Urinary bladder (tissue), 3 donors: ENCODE measurements at regions not wholly inside any gene's neighbourhood (a gene's known extent, or its start where the extent isn't known, plus 50 kb on each side); places are given as distances from the start of the nearest gene placed in this dataset.

Experiments
- DNase-seq: peaks from one replicate; pipeline ENCODE4 v3.0.0-alpha.2; 2015; ENCODE audit errors: extremely low spot score
- H3K27ac ChIP-seq: one replicate; pipeline ENCODE4 v1.5.1; 2013; ENCODE audit warnings: low read depth, mild to moderate bottlenecking, moderate library complexity
- H3K36me3 ChIP-seq: one replicate; pipeline ENCODE4 v1.6.1; 2013; ENCODE audit warnings: mild to moderate bottlenecking, moderate library complexity; ENCODE audit not compliant: insufficient read depth
- H3K4me1 ChIP-seq: one replicate; pipeline ENCODE4 v1.6.1; 2013; ENCODE audit warnings: mild to moderate bottlenecking, moderate library complexity; ENCODE audit not compliant: insufficient read depth
- H3K4me3 ChIP-seq: one replicate; pipeline ENCODE4 v1.5.1; 2013; ENCODE audit warnings: low read depth, low read length
- WGBS: extraction: QIAGEN DNeasy Blood & Tissue Kit; methylation state at CpG from one replicate; pipeline ENCODE4 v1.1.7; 2013; 5-methylcytosine and 5-hydroxymethylcytosine counted together
- donor health status: healthy with polysubstance abuse.
- donor health status: healthy.

DNA sequence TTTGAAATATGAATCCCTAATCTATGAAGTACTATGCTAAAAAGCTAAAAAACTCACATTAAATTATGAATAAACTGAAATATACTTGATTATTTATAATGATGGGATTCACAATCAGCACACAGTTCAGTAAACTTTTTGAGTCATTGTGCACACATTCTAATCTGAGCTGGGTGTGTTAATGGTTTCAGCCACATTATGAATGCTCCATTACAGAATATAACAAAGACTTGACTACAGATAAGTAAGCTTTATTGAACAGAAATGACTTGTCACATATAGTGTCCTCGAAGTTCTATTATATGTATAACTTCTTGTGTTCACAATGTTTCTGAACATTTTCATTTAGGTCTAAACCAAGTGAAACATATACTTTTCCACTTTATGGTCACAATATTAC is 1649.9 kb upstream of the IGFBP7 start:
- no peak for DNase-seq
- WGBS: 74% methylated on average over 1 of the region's 1 CpG
- H3K27ac ChIP-seq: no peak overlapping the region
- no peaks in the 10 kb centered on the region for H3K4me1 ChIP-seq
- H3K36me3 ChIP-seq: no peaks in the 10 kb centered on the region
- H3K4me3 ChIP-seq: no peak overlapping the region

DNA sequence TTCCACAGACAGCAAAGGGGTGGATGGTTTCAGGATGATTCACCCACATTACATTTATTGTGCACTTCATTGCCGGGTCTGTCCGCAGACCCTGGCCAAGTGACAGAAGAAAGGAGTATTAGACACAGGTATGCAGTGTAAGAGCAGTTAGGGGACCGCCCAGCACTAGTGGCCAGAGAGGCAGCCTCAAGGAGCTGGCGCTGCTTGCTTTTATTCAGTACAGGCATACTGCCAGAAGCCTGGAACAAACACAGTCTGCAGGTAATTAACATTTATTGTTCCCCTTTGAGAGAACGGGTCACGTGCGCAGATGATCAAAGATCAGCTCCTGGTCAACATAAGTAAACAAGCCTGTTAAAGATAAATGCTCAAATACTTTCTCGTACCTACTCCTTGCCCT is 1639.0 kb upstream of the IGFBP7 start:
- Histone ChIP-seq H3K4me1 (no peaks in the 10 kb centered on the region), H3K36me3 (no peaks in the 10 kb centered on the region), H3K27ac (no peak overlapping the region), H3K4me3 (no peak overlapping the region)
- no peak for DNase-seq
- 45% methylated on average over 8 of the region's 8 CpGs for WGBS

DNA sequence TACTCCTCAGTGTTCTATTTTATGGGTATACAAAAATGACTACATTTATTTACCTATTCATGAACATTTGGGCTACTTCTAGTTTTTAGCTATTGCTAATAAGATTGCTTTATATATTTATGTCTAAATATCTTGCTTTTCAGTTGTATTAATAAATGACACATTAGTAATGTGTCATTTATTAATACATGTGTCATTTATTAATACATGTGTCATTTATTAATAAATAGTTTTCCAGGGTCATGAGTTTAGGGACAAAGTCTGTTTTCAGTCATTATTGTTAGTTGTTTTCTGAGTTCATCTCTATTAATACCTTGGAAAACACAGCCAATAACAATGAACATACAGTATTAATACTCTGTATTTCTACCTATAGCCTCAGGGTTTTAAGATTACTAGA is 1630.7 kb upstream of the IGFBP7 start:
- H3K4me3 ChIP-seq: no peak overlapping the region
- DNase-seq: no peak
- no peaks in the 10 kb centered on the region for H3K36me3 ChIP-seq
- no peaks in the 10 kb centered on the region for H3K4me1 ChIP-seq
- H3K27ac ChIP-seq: no peak overlapping the region

DNA sequence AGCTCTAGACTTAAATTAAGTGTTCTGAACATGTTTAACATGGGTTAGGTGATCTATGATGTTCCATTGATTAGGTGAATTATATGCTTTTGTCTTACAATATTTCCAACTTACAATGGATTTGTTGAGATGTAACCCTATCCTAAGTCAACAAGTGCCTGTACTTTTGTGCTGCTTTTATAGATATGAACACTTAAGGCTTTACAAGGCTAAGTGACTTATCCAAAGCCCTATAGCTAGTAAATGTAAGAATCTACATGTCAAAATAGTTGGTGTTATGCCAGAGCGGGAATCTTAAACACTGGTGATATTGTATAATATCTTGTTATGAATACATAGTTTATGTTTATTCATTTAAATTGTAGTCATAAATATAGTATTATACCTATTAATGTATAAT is 1629.1 kb upstream of the IGFBP7 start:
- 93% methylated on average over 1 of the region's 1 CpG for WGBS
- Histone ChIP-seq H3K27ac (no peak overlapping the region), H3K36me3 (no peaks in the 10 kb centered on the region), H3K4me3 (no peak overlapping the region), H3K4me1 (no peaks in the 10 kb centered on the region)
- DNase-seq: no peak

DNA sequence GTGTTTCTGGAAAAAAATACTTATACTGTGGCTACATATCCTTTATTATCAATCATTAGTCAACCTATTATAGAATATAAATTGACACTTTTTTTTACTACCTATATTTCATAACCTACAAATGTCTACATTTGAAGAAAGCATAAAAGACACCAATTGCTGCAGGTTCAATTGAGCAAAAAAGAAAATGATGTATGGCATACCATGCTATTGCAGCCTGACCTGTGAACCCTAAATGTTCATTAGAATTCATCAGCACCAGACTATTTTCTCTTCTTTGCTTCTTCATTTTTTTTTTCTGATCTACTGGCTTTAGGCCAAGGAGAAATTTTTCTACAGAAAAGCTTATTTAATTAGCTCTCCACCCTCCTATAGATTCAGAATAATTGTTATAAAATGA is 1628.2 kb upstream of the IGFBP7 start:
- no peak for DNase-seq
- H3K4me3 ChIP-seq: no peak overlapping the region
- H3K36me3 ChIP-seq: no peaks in the 10 kb centered on the region
- H3K27ac ChIP-seq: no peak overlapping the region
- H3K4me1 ChIP-seq: no peaks in the 10 kb centered on the region

DNA sequence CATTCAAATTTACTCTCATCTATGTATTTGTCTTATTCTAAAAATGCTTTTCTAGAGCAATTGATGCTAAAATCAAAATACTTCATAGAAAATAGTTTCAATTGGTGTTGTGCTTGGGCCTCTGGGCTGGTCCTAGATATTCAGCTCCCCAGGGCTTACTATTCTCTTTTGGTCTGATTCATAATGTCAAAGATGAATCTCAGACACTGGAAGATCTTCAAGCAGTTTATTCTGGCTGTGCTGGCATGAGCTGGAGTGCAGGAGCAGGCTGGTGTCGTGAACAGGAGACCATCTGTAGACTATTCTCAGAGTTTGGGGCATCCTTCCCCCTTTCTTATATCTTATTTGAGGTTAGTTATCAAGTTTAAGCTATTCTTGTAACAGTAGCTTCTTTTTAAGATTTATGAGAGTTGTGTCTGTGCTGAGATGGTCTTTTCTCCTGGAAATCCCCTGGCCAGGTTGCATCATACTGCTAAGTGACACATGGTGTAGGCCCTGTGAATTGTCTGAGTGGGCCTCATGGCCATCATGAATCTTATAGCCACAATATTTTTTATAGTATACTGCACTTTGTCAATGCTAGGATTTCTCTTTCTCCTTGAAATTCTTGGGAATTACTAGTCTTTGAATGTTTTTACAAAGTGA is 1624.0 kb upstream of the IGFBP7 start:
- DNase-seq: no peak
- Histone ChIP-seq H3K4me1 (no peaks in the 10 kb centered on the region), H3K4me3 (no peak overlapping the region), H3K36me3 (no peaks in the 10 kb centered on the region), H3K27ac (no peak overlapping the region)
- WGBS: 68% methylated on average over 1 of the region's 1 CpG

DNA sequence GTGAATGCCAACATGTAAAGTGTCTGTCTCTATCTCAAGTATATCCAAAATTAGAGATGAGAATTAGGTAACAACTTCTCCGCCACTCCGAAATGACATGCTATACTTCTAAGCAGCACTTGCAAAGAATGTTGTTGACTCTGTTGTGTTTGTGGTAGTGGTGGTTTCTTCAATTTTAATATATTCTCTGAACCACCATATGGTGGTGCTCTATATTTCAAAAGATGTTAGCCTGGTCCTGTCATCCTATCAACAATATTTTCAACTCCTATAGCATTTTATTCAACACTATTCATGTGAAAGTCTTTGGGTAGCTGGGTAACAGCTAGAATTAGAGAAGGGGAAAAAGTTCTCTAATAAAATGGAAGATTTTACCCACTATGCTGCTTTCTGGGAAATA is 1622.8 kb upstream of the IGFBP7 start:
- DNase-seq: no peak
- H3K4me3 ChIP-seq: no peak overlapping the region
- no peaks in the 10 kb centered on the region for H3K36me3 ChIP-seq
- H3K4me1 ChIP-seq: no peaks in the 10 kb centered on the region
- H3K27ac ChIP-seq: no peak overlapping the region
- WGBS: 97% methylated on average over 2 of the region's 2 CpGs

DNA sequence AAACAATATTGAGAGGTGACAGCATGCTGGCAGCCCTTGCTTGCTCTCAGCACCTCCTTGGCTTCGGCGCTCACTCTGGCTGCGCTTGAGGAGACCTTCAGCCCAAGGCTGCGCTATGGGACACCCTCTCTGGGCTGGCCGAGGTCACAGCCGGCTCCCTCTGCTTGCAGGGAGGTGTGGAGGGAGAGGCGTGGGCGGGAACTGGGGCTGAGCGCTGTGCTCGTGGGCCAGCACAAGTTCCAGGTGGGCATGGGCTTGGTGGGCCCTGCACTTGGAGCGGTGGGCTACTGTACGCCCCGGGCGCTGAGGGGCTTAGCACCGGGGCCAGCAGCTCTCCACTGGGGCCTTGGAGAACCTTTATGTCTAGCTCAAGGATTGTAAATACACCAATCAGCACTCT is 1613.8 kb upstream of the IGFBP7 start:
- Histone ChIP-seq H3K36me3 (no peaks in the 10 kb centered on the region), H3K4me3 (no peak overlapping the region), H3K4me1 (no peaks in the 10 kb centered on the region), H3K27ac (no peak overlapping the region)
- DNase-seq: no peak
- WGBS: 89% methylated on average over 15 of the region's 15 CpGs

DNA sequence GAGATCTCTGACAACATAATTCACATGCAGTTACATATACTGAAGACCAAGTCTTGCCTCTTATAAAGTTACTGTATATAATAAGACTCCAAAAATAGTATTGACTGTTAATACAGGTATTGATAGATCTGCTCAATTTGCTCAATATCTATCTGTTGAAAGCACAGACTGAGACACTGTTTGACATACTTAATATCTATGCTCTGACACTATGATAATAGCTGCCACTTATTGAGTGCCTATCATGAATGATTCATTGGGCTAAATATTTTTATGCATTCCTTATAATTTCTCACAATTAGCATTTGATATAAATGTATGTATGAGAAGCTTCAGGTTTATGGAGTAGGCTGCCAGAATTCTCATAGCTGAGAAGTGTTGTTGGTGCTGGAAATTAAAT is 1600.9 kb upstream of the IGFBP7 start:
- Histone ChIP-seq H3K4me3 (no peak overlapping the region), H3K36me3 (no peaks in the 10 kb centered on the region), H3K4me1 (no peaks in the 10 kb centered on the region), H3K27ac (no peak overlapping the region)
- no peak for DNase-seq

DNA sequence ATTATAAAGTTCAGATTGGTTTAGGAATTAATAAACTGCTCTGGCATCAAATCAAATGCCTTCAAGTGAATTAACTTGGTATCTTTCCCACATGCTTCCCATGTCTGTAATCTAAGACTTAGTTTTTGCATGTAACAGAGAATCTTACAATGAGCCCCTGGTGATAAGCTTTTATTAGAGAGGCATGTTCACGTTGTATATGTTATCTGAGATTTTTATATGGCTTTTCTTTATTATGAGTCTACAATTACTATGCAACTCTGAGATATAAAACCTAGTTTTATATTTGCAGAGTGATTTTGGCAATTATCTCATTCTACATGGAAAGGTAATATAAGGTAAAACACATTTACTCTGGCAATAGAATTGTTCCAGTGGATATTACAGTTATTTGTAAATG is 1578.4 kb upstream of the IGFBP7 start:
- no peaks in the 10 kb centered on the region for H3K4me1 ChIP-seq
- H3K36me3 ChIP-seq: no peaks in the 10 kb centered on the region
- 21% methylated on average over 1 of the region's 1 CpG for WGBS
- H3K27ac ChIP-seq: no peak overlapping the region
- no peak overlapping the region for H3K4me3 ChIP-seq
- DNase-seq: no peak

DNA sequence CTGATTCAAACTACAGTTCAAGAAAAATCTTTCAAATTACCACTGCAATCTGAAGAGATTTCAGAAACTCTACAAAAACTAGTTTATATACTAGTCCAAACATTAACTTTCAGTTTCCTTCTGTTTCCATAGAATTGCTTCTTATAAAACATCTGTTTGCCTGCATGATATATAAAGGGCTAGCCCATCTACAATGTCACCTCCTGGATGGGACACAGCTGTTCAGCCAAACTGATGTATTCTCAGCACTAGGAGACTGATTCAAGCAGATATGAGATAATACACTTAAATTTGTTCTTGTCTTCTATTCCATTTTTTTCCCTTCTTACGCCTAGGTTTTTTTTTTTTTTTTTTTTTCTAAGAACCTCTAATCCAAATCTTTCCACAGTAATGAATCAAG is 1569.7 kb upstream of the IGFBP7 start:
- Histone ChIP-seq H3K4me3 (no peak overlapping the region), H3K27ac (no peak overlapping the region), H3K36me3 (no peaks in the 10 kb centered on the region), H3K4me1 (no peaks in the 10 kb centered on the region)
- 40% methylated on average over 1 of the region's 1 CpG for WGBS
- DNase-seq: no peak

DNA sequence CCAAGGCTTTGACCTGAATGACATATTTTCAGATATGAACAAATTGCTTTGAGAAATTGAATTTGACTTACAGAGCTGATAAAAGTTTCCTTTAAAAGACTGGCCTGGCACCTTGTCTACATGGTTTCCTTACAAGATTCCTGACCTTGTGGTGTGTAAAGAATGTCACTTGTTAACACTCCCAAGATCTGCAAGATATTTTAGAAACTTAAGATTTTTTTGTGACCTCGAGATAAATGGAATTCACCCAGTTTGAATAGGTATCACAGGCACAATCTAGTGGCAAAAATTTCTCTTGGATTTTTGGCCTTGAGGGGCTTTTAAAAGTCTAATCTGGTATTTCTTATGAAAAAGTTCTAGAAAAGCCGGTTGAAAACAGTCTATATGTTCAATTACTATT is 1568.9 kb upstream of the IGFBP7 start:
- no peaks in the 10 kb centered on the region for H3K36me3 ChIP-seq
- H3K4me1 ChIP-seq: no peaks in the 10 kb centered on the region
- no peak overlapping the region for H3K27ac ChIP-seq
- 80% methylated on average over 2 of the region's 2 CpGs for WGBS
- no peak overlapping the region for H3K4me3 ChIP-seq
- DNase-seq: no peak

DNA sequence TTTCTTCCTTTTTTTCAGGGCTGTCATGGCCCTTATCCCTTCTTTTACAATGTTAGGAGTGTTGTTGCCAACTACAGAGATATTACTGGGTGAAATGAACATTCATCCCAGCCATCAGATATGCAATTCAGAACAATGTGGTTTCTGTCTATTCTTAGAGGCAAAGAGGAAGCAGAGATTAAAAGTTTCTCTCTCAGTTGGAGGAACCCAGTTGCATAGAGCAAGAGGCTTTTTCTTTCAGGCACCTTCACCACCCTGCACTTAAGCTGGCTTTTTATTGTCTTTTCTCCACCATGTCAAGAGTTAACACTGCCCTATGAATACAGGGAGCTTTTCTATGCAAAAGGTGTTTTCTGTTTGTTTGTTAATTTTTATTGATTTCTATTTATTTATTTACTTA is 1559.6 kb upstream of the IGFBP7 start:
- Histone ChIP-seq H3K27ac (no peak overlapping the region), H3K4me3 (no peak overlapping the region), H3K4me1 (no peaks in the 10 kb centered on the region), H3K36me3 (no peaks in the 10 kb centered on the region)
- DNase-seq: no peak

DNA sequence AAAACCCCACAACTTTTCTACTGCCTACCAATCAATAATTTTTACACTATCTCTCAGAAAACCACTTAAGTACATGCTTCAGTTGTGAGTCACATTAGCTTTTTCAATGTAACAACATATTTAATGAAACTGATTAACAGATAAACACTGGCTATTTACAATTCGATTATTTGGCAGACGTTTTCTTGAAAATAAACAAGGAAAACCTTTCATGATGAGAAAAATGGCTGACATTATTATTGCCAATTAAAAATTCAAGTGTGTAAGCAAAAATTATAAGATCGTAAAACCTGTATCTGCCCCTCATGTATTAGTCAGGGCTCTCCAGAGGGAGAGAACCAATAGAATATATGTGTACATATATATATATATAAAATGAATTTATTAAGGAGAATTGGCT is 1555.5 kb upstream of the IGFBP7 start:
- Histone ChIP-seq H3K4me1 (no peaks in the 10 kb centered on the region), H3K36me3 (no peaks in the 10 kb centered on the region), H3K27ac (no peak overlapping the region), H3K4me3 (no peak overlapping the region)
- no peak for DNase-seq
- WGBS: 72% methylated on average over 3 of the region's 3 CpGs

DNA sequence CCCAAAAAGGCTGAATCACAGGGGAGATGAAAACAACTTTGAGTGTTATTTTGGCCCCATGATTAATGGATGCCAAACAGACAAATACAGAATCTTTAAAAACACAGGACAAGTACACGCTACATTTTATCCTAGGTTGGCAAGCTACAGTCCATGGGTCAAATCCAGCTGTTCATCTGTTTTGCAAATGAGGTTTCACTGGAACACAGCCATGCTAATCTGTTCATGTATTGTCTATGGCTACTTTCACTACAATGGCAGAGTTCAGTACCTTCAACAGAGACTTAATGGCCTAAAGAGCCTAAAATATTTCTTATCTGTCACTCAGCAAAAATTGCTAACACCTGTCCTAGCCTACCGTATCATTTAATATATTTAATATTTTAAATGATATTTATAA is 1548.5 kb upstream of the IGFBP7 start:
- no peak for DNase-seq
- 71% methylated on average over 2 of the region's 2 CpGs for WGBS
- Histone ChIP-seq H3K27ac (no peak overlapping the region), H3K36me3 (no peaks in the 10 kb centered on the region), H3K4me3 (no peak overlapping the region), H3K4me1 (no peaks in the 10 kb centered on the region)
